ENCODE measurements at regions not wholly inside any gene's neighbourhood (a gene's known extent, or its start where the extent isn't known, plus 50 kb on each side); places are given as distances from the start of the nearest gene placed in this dataset.

GRCh38 chr6:111988926-111989325 is 65.0 kb upstream of the CCN6 start:
- Mint-ChIP-seq H3K4me1 (ENCODE audit: low read depth, unreplicated experiment) (peaks cover 7% of the 10 kb centered on the region), H3K27me3 (ENCODE audit: unreplicated experiment) (no peaks in the 10 kb centered on the region), H3K4me3 (ENCODE audit: unreplicated experiment) (no peak overlapping the region), H3K9me3 (ENCODE audit: unreplicated experiment) (no peaks in the 10 kb centered on the region), H3K27ac (ENCODE audit: unreplicated experiment) (no peak overlapping the region), H3K36me3 (ENCODE audit: unreplicated experiment) (peaks cover 4% of the 10 kb centered on the region)
- no peak for DNase-seq
- no peak for TF ChIP-seq CTCF (IDR thresholded peaks at IDR 0.05; ENCODE audit: partially characterized antibody, unreplicated experiment)

GRCh38 chr6:111989743-111990142 is 64.2 kb upstream of the CCN6 start:
- no peak for TF ChIP-seq CTCF (IDR thresholded peaks at IDR 0.05; ENCODE audit: partially characterized antibody, unreplicated experiment)
- H3K27me3 Mint-ChIP-seq (ENCODE audit: unreplicated experiment), result no peaks in the 10 kb centered on the region
- H3K4me3 Mint-ChIP-seq (ENCODE audit: unreplicated experiment), result no peak overlapping the region
- no peak overlapping the region for H3K27ac Mint-ChIP-seq (ENCODE audit: unreplicated experiment)
- no peak for DNase-seq
- peaks cover 4% of the 10 kb centered on the region for H3K36me3 Mint-ChIP-seq (ENCODE audit: unreplicated experiment)
- no peaks in the 10 kb centered on the region for H3K9me3 Mint-ChIP-seq (ENCODE audit: unreplicated experiment)
- H3K4me1 Mint-ChIP-seq (ENCODE audit: low read depth, unreplicated experiment), result peaks cover 9% of the 10 kb centered on the region

- H3K36me3 Mint-ChIP-seq (ENCODE audit: unreplicated experiment), result peaks cover 4% of the 10 kb centered on the region
- no peak overlapping the region for H3K4me3 Mint-ChIP-seq (ENCODE audit: unreplicated experiment)
- peaks cover 2% of the 10 kb centered on the region for H3K27me3 Mint-ChIP-seq (ENCODE audit: unreplicated experiment)
- peaks cover 9% of the 10 kb centered on the region for H3K4me1 Mint-ChIP-seq (ENCODE audit: low read depth, unreplicated experiment)
- H3K27ac Mint-ChIP-seq (ENCODE audit: unreplicated experiment), result no peak overlapping the region
- TF ChIP-seq CTCF (IDR thresholded peaks at IDR 0.05; ENCODE audit: partially characterized antibody, unreplicated experiment), result no peak
- DNase-seq, result no peak
- H3K9me3 Mint-ChIP-seq (ENCODE audit: unreplicated experiment), result no peaks in the 10 kb centered on the region
Measured at GRCh38 chr6:111990214-111990613, 63.7 kb upstream of the CCN6 start.

GRCh38 chr6:111992851-111993250 is 61.1 kb upstream of the CCN6 start:
- Mint-ChIP-seq H3K4me1 (ENCODE audit: low read depth, unreplicated experiment) (peaks cover 28% of the 10 kb centered on the region), H3K27ac (ENCODE audit: unreplicated experiment) (peak overlapping the region; percentile 24), H3K4me3 (ENCODE audit: unreplicated experiment) (no peak overlapping the region), H3K27me3 (ENCODE audit: unreplicated experiment) (peaks cover 4% of the 10 kb centered on the region), H3K36me3 (ENCODE audit: unreplicated experiment) (peaks cover 3% of the 10 kb centered on the region), H3K9me3 (ENCODE audit: unreplicated experiment) (no peaks in the 10 kb centered on the region)
- DNase-seq, result no peak
- no peak for TF ChIP-seq CTCF (IDR thresholded peaks at IDR 0.05; ENCODE audit: partially characterized antibody, unreplicated experiment)

- no peak for TF ChIP-seq CTCF (IDR thresholded peaks at IDR 0.05; ENCODE audit: partially characterized antibody, unreplicated experiment)
- no peak for DNase-seq
- Mint-ChIP-seq H3K4me1 (ENCODE audit: low read depth, unreplicated experiment) (peaks cover 30% of the 10 kb centered on the region), H3K9me3 (ENCODE audit: unreplicated experiment) (no peaks in the 10 kb centered on the region), H3K27ac (ENCODE audit: unreplicated experiment) (no peak overlapping the region), H3K36me3 (ENCODE audit: unreplicated experiment) (no peaks in the 10 kb centered on the region), H3K27me3 (ENCODE audit: unreplicated experiment) (peaks cover 4% of the 10 kb centered on the region), H3K4me3 (ENCODE audit: unreplicated experiment) (no peak overlapping the region)
Measured at GRCh38 chr6:111993342-111993741, 60.6 kb upstream of the CCN6 start.
